GM12878 (cell line): ENCODE measurements at regions not wholly inside any gene's neighbourhood (a gene's known extent, or its start where the extent isn't known, plus 50 kb on each side); places are given as distances from the start of the nearest gene placed in this dataset.
A peak's percentile ranks its signal among the peaks of the same experiment; 100 is the strongest.

ENCODE experiments used
- ATAC-seq: fragments of 200-7000 bp; cut with Tn5 transposase; 3 replicates; pipeline ENCODE4 v1.9.1; 2020; ENCODE audit warnings: mild to moderate bottlenecking, moderate library complexity
- BruUV-seq: library from RNA; stranded (reverse); fragments of 400-500 nt; replicated peaks from 2 replicates; lab custom pipeline; 2021; lab: Mats Ljungman, UMichigan
- CTCF ChIA-PET: fragments of 300-600 bp; sonication (Branson Sonifier 250); formaldehyde crosslinking; extraction: SDS; loops from one replicate; lab custom pipeline; 2021; ENCODE audit warnings: inconsistent platforms; lab: Yijun Ruan, JAX
- POLR2A ChIA-PET: fragments of 350-600 bp; formaldehyde crosslinking; extraction: SDS; loops from one replicate; lab custom pipeline; 2021; ENCODE audit warnings: inconsistent platforms; lab: Charles Lee
- RAD21 ChIA-PET: fragments of 300-600 bp; sonication (Branson Sonifier 250); formaldehyde crosslinking; loops from one replicate; lab custom pipeline; 2023; ENCODE audit warnings: antibody characterized with exemption; ENCODE audit not compliant: unreplicated experiment; lab: Charles Lee
- SMC1A ChIA-PET: fragments of 300-600 bp; sonication (Branson Sonifier 250); formaldehyde crosslinking; loops from one replicate; lab custom pipeline; 2023; ENCODE audit not compliant: unreplicated experiment, uncharacterized antibody; lab: Charles Lee
- DNase-seq: peaks from one replicate; pipeline ENCODE4 v3.0.0-alpha.2; 2011; ENCODE audit warnings: low read depth, low spot score
- FAIRE-seq: peaks from 3 replicates; lab custom pipeline; 2011; peaks lifted over from hg19 to GRCh38; lab: Jason Lieb, UNC
- H2AFZ ChIP-seq: 2 replicates; pipeline ENCODE4 v1.6.0; 2011; ENCODE audit warnings: low read depth, low read length, control low read depth; ENCODE audit not compliant: control insufficient read depth
- H3K27ac ChIP-seq: 2 replicates; pipeline ENCODE4 v1.5.1; 2011; ENCODE audit warnings: control low read depth; ENCODE audit not compliant: control insufficient read depth, insufficient read depth
- H3K27me3 ChIP-seq, 2 experiments: replicated peaks in 1 of 2; 2 replicates each; pipeline versions ENCODE4 v1.6.0 to v1.6.1; 2011; ENCODE audit warnings: low read length in 1 of 2; ENCODE audit not compliant: control insufficient read depth in 2 of 2, insufficient read depth in 2 of 2
- H3K36me3 ChIP-seq, 2 experiments: 2 replicates each; pipeline ENCODE4 v1.5.1; 2011; ENCODE audit warnings: low read length in 1 of 2; ENCODE audit not compliant: control insufficient read depth in 2 of 2, insufficient read depth in 2 of 2
- H3K4me1 ChIP-seq: 2 replicates; pipeline ENCODE4 v1.6.1; 2011; ENCODE audit warnings: mild to moderate bottlenecking, low read length, moderate library complexity, mixed read lengths; ENCODE audit not compliant: control insufficient read depth, insufficient read depth
- H3K4me2 ChIP-seq: 2 replicates; pipeline ENCODE4 v1.6.0; 2011; ENCODE audit warnings: control low read depth; ENCODE audit not compliant: control insufficient read depth, insufficient read depth
- H3K4me3 ChIP-seq: fragments of 200-600 bp; sonication (generic); 2 replicates; pipeline ENCODE4 v1.5.1; 2016
- H3K79me2 ChIP-seq: 2 replicates; pipeline ENCODE4 v1.6.0; 2011; ENCODE audit warnings: low read length; ENCODE audit not compliant: control insufficient read depth, insufficient read depth
- H3K9ac ChIP-seq: 2 replicates; pipeline ENCODE4 v1.8.0; 2011; ENCODE audit warnings: low read length, control low read depth, mixed read lengths; ENCODE audit not compliant: control insufficient read depth, insufficient read depth
- H3K9me3 ChIP-seq: replicated peaks from 3 replicates; pipeline ENCODE4 v1.5.1; 2011; ENCODE audit warnings: mild to moderate bottlenecking, low read length; ENCODE audit not compliant: control insufficient read depth, insufficient read depth
- H4K20me1 ChIP-seq: 2 replicates; pipeline ENCODE4 v1.6.0; 2011; ENCODE audit not compliant: control insufficient read depth, insufficient read depth
- ATF7 ChIP-seq: fragments of 450-650 bp; IDR thresholded peaks from 2 replicates; pipeline ENCODE4 v1.6.1; 2016; ENCODE audit warnings: low read depth, mild to moderate bottlenecking
- JUNB ChIP-seq: IDR thresholded peaks from 2 replicates; pipeline ENCODE4 v1.6.1; 2016; ENCODE audit warnings: antibody characterized with exemption, mild to moderate bottlenecking
- MYC ChIP-seq: IDR thresholded peaks from 2 replicates; pipeline ENCODE4 v1.6.1; 2011; ENCODE audit warnings: mild to moderate bottlenecking, low read length, moderate library complexity, inconsistent platforms; ENCODE audit not compliant: insufficient read depth, insufficient replicate concordance, insufficient read length, severe bottlenecking
- RUNX3 ChIP-seq: IDR thresholded peaks from 2 replicates; pipeline ENCODE4 v1.6.1; 2012; ENCODE audit warnings: low read length, inconsistent platforms
- SP1 ChIP-seq: IDR thresholded peaks from one replicate; pipeline ENCODE4 v1.6.1; 2011; ENCODE audit warnings: low read depth, low read length
- ZNF384 ChIP-seq: IDR thresholded peaks from 2 replicates; pipeline ENCODE4 v1.6.1; 2012; ENCODE audit warnings: low read depth, mild to moderate bottlenecking, low read length, improper control_type of control experiment, borderline replicate concordance
- in situ Hi-C: fragments of 300-500 bp; cut with MboI; formaldehyde crosslinking; loops from 9 replicates; pipeline ENCODE4 v1.14.3; 2018; ENCODE audit warnings: mixed read lengths
- intact Hi-C: fragments of 100-400 bp; cut with micrococcal nuclease; formaldehyde crosslinking; loops from one replicate; pipeline ENCODE4 v1.14.2; 2022; ENCODE audit not compliant: unreplicated experiment
- TF ChIP-seq, protein P1 (sequence below): fragments of 150-350 bp; IDR thresholded peaks from 2 replicates; pipeline ENCODE4 v1.6.1; 2016; ENCODE audit warnings: low read depth, low read length
- TF ChIP-seq, protein P2 (sequence below): IDR thresholded peaks from 2 replicates; pipeline ENCODE4 v1.6.1; 2011; ENCODE audit warnings: mild to moderate bottlenecking, low read depth, low read length, moderate library complexity; ENCODE audit not compliant: insufficient replicate concordance

DNA sequence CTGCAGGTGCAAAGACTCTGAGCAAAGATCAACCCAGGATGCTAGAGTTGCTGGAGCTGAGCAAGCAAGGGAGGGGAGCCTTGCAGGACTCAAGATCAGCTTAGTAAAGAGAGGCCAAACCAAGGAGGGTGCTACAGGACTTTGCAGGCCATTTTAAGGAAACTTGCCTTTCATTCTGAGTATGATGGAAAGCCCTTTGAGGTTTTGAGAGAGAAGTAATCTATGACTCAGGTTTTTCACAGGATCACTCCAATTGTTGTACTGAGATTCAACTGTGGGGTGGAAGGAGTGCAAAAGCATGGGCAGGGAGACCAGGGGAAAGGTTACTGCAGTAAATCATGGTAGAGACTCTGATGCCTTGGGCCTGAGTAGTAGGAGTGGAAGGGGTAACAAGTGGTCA, 260.4 kb upstream of the GPR149 start:
- H3K36me3 ChIP-seq, result no peaks in the 10 kb centered on the region
- no TSS peak for BruUV-seq
- no peaks in the 10 kb centered on the region for H3K9me3 ChIP-seq
- H3K27me3 ChIP-seq, result no peaks in the 10 kb centered on the region
- H4K20me1 ChIP-seq, result no peaks in the 10 kb centered on the region
- H3K4me1 ChIP-seq, result no peaks in the 10 kb centered on the region
- DNase-seq (no peak), ATAC-seq (peak; percentile 31; the same call in 2 of the 3 replicates), FAIRE-seq (no peak)
- no peak overlapping the region for H3K4me2 ChIP-seq
- no peak overlapping the region for H3K4me3 ChIP-seq
- ChIA-PET SMC1A (no interaction called here), RAD21 (no interaction called here), CTCF (no interaction called here), POLR2A (no interaction called here)
- in situ Hi-C loops (no loop called here), intact Hi-C loops (no loop called here)
- no peak overlapping the region for H3K27ac ChIP-seq
- no peak overlapping the region for H3K9ac ChIP-seq
- no peaks in the 10 kb centered on the region for H3K79me2 ChIP-seq
- H2AFZ ChIP-seq, result no peak overlapping the region
- TF ChIP-seq, protein P1, sequence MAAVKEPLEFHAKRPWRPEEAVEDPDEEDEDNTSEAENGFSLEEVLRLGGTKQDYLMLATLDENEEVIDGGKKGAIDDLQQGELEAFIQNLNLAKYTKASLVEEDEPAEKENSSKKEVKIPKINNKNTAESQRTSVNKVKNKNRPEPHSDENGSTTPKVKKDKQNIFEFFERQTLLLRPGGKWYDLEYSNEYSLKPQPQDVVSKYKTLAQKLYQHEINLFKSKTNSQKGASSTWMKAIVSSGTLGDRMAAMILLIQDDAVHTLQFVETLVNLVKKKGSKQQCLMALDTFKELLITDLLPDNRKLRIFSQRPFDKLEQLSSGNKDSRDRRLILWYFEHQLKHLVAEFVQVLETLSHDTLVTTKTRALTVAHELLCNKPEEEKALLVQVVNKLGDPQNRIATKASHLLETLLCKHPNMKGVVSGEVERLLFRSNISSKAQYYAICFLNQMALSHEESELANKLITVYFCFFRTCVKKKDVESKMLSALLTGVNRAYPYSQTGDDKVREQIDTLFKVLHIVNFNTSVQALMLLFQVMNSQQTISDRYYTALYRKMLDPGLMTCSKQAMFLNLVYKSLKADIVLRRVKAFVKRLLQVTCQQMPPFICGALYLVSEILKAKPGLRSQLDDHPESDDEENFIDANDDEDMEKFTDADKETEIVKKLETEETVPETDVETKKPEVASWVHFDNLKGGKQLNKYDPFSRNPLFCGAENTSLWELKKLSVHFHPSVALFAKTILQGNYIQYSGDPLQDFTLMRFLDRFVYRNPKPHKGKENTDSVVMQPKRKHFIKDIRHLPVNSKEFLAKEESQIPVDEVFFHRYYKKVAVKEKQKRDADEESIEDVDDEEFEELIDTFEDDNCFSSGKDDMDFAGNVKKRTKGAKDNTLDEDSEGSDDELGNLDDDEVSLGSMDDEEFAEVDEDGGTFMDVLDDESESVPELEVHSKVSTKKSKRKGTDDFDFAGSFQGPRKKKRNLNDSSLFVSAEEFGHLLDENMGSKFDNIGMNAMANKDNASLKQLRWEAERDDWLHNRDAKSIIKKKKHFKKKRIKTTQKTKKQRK, result no peak
- TF ChIP-seq ZNF384, result no peak
- TF ChIP-seq MYC, result no peak
- no peak for TF ChIP-seq ATF7
- peak; percentile 32; the same call in 1 of the 2 replicates for TF ChIP-seq RUNX3
- TF ChIP-seq SP1, result no peak
- no peak for TF ChIP-seq JUNB
- TF ChIP-seq, protein P2, sequence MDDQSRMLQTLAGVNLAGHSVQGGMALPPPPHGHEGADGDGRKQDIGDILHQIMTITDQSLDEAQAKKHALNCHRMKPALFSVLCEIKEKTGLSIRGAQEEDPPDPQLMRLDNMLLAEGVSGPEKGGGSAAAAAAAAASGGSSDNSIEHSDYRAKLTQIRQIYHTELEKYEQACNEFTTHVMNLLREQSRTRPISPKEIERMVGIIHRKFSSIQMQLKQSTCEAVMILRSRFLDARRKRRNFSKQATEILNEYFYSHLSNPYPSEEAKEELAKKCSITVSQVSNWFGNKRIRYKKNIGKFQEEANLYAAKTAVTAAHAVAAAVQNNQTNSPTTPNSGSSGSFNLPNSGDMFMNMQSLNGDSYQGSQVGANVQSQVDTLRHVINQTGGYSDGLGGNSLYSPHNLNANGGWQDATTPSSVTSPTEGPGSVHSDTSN, result no peak
